ENCODE measurements at regions not wholly inside any gene's neighbourhood (a gene's known extent, or its start where the extent isn't known, plus 50 kb on each side); places are given as distances from the start of the nearest gene placed in this dataset.

DNA sequence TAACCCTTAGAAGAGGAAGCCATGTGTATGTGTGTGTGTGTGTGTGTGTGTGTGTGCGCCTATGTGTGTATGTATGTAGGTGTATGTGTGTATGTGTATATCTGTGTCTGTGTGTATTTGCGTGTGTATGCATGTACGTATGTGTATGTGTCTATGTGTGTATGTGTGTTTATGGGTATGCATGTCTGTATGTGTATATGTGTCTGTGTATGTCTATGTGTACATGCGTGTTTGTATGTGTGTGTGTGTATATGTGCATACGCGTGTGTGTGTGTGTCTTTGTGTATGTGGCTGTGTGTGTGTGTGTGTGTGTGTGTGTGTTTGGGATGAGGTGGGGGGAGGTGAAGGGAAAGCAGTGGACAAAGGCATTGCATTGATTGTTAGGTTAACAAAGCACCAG lies 380.2 kb downstream of the HRH4 start:
- DNase-seq, result no peak

DNA sequence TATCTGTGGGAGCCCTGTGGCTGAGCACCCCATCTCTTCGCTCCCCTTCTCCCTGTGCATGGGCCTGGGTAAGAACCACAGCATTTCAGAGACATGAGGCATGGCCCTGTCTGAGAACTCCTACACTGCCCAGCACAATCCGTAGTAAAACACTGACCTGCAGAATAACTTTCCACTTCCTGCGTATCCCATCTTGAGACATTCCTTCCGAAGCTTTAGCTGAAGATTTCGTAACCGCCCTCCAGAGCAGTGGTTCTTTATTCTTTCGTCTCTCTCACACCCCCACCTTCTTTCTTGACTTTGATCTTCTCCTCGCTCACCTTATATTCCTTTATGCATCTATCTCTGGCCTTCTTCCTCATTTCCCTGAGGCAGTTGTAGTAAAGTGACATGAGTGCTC lies 381.1 kb downstream of the HRH4 start:
- DNase-seq, result no peak

DNA sequence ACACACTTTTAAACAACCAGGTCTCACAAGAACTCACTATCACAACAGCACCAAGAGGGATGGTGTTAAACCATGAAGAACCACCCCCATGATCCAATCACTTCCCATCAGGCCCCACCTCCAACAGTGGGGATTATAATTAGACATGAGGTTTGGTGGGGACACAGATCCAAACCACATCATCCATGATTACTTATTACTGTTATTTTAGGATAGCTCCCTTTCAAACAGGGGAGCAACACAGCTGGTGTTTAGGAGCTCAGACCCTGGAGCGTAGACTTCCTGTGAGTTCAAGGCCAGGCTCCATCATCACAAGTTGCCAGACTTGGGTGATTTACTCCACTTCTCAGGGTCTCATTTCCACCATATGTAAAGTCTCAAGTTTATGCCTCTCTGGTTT lies 382.7 kb downstream of the HRH4 start:
- DNase-seq, result no peak

DNA sequence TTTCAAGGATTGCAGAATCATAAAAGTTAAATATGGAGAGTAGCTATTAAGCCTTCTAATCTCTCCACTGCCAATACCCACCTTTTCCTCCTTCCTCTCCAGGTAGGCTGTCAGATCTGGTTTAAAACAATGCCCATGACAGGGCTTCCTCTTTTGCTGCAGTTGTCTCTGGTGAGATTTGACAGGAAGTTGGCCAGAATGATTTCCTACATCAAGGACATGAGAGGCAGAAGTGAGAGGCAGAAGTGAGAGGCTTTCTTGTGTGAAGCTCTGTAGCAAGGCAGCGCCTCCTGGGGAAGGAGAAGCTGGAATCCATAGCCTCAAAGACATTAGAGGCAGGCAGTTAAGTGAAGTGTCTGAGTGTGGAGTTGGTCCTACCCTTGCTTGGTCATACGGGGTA lies 385.7 kb downstream of the HRH4 start:
- no peak for DNase-seq

DNA sequence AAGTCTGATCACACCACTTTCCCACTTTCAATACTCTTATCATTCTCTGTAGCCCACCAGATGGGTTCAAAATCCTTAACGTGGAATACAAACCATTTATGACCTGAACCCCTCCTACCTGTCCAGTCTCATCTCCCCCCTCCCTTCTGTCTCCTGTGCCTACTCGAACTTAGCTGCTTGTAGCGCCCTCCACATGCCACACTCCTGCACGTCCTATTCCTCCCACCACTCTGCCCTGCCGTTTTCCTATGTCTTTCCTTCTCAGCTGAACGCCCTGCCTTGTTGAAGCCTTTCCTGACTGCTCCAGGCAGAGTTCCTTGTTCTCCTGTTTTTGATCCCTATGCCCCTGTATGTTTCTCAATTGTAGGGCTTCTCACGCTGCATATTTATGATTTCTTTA lies 390.1 kb downstream of the HRH4 start:
- no peak for DNase-seq

DNA sequence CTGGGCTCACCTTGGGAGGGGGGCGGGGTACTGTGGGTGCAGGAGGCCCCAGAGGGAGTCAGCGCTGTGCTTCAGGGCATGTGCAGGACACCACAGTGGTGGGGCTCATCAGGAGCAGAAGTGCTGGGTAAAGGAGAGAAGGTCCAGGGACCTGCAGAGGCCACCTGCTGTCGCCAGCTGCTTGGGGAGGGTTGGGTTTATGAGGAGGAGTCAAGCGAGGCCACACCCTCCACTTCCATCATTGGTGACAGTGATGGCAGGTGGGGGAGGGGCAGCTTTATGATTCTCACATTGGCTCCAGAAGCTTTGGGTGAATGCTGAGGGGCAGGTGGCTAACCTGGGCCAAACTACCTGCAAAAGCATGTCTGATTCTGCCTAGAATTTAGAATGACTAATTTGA lies 392.6 kb downstream of the HRH4 start:
- DNase-seq, result no peak

DNA sequence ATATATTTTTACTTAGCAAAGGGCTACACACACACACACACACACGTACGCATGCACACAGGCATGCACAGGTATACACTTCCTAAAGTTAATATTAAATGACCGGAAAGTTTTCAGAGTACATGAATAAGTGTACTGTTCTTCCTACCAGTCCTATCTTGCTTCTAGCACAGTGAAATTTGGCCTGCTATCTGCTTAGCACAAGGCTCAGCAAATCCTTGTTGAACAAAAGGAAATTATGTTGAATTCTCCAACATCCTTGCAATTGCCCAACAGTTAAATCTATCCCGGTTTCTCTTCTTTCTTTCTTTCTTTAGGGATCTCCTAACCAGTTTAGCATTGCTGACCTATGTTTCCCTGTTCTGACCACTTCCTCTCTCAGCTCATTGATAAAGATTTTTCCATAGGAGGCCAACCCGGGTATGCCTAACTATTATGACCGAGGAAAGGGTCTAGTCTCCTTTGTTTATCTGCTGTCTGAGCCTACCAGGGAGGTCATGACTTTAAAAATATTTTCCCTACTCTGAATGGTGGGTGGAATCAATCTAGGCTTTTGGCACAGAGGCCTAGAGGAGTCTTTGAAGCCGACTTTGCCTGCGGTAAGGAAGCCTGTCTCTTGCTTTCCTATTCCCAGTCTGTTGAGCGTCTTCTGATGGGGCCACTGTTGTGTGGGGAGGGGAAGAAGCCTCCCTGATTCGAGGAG lies 400.7 kb downstream of the HRH4 start:
- no peak for DNase-seq

DNA sequence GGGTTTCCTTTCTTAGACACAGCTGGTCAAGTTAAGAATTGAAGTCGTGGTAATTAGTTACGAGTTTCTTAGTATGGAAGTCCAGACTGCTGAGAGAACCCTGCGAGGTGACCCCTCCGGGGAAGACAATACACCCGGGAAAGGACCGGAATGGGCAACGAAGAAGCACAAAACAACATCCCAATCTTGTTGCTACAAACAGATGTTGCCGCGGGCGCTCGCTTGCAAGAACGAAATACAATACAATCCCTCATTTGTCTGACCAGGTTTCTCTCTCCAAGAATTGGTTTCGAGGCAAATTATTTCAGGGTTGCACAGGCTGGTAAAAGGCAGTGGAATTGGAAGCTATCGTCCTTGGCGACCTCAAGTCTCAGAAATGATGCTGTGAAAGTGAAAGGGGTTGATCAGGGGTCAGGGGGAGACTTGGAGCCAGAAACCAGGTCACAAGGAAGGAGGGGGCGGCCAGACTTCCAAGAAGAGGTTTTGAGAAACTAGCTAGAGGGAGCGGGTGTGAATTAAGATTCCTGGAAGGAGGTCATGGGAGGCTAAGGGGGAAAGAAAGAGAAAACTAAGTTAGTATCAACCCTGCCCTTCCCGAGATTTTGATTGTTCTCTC lies 401.9 kb downstream of the HRH4 start:
- DNase-seq, result no peak

DNA sequence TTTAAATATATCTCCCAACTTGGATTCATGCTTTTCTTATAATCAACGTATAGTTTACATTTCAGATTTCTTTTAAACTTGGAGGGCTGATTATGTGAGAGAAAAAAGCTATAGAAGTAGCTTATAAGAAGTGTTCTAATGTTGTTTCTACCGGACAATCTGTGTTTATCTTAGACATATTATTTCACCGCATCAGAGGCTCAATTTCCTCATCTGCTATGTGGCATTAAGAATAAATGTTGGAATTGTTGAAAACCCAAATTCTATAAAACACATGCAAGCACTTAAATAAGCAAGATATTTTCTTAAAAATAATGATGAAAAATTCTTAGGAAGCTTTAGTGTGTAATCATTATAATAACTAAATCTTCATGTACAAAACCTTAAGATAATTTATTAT lies 407.9 kb downstream of the HRH4 start:
- DNase-seq, result no peak

DNA sequence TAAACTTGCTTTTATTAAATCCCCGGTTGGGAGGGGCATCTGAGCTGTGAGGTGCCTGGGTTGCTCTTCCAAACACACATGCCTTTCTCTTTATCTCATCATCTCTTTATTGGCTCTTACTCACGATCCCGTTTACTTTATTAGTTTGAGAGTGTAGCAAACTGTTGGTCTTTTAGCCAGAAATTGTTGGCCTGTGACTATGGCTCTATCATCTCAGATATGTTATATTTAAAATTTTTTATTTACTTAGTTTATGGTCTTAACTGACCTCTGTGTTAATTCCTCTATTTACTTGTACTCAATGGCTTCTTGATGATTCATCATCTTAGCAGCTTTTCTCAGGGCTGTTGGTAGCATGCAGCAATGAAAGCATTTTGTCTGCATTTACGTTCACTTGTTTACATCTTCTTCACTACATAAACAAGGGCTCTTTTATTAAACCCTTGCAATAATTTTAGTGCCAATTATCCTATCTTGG lies 408.4 kb downstream of the HRH4 start:
- DNase-seq, result no peak

DNA sequence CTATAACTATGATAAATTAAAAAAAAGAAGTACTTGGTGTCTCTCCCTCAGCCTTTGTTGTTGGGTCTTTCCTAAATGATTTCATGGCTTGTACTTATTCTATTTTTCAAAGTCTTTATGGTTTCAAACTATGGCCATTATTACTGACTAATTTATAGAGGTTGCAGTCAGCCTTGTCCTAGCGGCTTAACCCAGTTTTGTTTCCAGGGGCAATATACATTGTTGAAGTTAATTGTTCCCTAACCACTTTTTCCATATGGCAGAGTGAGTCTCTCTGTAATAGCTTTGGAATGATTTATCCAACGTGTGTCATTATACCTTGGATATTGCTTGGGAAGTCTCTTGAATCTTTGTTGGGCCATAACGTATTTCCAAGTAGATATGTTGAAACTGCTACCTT lies 408.8 kb downstream of the HRH4 start:
- no peak for DNase-seq

DNA sequence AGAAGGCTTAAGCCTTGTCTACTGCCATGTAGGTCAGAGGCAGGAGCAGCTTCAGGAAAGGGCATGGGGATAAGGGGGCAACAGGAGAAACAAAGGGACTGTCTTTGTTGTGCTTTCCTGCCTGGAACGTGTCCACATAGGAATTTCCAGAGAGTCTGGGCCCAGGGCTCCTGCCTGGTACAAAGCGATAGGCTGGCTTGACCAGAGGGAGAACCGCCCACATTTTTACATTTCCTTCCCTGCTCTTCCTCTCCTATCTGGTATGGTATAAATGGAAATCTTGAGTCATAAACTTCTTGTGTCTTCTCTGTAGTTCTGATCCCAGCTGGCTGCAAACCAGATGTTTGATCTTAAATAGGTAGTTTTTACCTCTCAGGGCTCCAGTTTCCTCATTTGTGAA lies 414.8 kb downstream of the HRH4 start:
- DNase-seq, result no peak

DNA sequence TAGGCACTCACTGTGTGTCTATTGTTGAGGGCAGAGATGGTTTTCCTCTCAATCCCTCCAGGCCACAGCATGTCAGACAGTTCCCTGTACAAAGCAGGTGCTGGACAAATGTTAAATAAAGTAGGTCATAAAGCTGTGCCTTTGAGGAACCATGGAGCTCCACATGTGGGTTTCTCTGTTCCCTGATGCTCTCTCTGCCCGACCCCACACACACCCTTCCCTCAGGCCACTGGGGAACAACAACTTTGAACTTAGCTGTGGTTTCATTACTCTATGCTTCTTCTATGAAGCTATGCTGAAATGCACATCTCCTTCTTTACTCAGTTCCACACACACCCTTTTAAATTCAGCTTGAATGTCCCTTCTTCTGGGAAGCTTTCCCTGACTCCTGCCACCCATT lies 415.3 kb downstream of the HRH4 start:
- DNase-seq, result no peak

DNA sequence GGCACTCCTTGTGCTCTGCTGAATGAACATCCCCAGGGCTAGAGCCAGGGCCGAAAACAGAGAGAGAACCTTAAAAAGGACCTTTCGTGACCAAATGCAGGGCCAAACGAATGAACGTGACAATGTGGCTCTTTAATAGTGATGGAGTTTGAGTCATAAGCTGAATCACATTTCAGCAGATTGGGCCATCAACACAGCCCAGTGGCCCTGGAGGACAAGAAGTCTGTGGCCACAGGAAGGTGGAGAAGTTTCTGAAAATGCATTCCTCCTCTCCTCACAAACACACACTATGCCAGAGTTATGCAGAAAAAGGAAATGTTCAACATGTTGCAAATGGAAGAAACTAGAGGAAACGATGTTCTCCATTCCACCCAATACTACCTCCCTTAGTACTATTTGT lies 415.8 kb downstream of the HRH4 start:
- no peak for DNase-seq

DNA sequence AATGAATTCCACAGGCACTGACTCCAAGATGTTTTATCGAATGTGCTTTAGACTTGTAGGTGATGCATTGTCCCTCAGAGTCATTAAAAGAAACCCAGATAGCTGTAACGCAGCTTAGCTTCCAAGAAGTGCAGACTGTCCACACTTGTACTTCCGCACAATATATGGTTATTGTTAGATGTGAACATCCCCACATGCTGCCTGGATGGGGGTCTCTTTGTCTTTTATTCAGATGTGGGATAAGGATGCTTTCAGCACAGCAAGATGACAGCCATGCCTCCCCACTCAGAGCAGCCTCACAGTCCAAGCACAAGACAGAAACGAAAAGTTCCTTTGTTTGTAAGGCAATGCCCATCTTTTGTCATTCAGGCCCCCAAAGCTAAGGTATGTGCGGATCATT lies 416.6 kb downstream of the HRH4 start:
- no peak for DNase-seq

DNA sequence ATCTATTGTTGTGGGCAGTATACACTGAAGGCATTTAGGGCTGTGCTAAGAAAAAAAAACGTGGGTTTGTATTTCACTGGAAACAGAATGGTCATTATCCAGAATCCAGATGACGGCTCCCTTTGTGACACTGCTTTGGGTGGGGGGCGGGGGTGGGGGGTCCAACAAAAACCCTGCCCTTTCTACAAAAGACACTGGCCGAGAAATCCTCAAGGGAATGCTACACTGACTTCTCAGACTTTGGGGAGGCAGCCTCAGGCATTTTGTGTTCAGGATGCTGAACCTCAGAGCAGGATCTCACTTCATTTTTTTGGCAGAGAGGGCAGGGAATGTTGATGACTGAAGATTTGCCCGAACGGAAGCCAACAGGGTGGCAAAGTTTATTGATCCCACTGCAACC lies 417.1 kb downstream of the HRH4 start:
- no peak for DNase-seq

DNA sequence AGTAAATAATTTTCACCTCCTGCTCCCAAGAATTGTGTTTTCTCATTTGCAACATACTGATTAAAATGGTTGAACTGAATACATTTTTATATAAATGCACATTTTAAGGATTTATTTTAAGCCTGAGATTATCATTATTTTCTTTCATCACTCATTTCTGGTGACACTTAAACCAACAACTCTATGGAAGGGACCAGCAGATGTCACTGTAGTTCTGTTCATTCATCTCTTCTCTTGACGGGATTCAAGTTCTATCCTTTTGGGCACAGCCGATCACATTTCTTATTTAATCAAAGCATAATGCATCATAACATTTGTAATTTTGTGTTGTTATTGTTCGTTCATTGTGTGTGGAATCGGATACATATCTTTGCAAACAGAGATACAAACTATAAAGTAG lies 417.9 kb downstream of the HRH4 start:
- peak in 1 of 2 experiments; percentile 40 for DNase-seq

DNA sequence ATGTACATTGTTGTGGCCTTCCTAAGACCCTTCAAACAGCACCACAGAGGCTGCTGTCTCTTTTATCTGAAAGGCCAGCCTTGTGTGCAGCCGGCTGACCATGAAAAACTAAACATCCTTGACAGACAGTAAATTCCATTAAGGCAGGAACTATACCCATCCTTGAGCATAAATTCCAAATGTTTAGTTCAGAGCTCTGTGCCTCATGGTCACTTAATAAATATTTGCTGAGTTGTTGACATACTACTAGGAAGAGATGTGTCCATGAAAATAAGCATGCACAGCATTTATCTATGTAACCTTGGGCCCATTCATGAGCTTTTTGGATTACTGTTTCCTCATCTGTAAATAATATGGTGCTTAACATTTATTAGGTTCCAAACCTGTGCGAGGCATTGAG lies 424.8 kb downstream of the HRH4 start:
- DNase-seq, result no peak

DNA sequence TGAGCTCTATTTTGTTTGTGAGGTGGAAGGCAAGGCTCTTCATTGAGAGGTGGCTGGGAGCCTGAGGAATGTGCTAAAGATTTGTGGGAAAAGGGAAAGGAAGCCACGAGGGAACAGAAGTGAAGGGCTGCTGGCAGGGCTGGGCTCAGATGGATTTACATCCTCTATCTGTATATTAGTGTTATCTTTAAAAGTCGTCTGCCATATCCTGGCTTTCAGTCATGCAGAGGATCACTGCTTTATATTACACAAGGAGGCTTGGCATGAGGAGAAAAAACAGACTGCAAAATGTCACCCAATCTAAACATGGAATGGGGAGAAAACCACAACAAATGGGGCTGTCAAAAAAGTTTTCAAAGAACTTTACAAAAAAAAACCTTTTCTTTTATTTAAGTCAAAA lies 434.4 kb downstream of the HRH4 start:
- DNase-seq, result no peak

DNA sequence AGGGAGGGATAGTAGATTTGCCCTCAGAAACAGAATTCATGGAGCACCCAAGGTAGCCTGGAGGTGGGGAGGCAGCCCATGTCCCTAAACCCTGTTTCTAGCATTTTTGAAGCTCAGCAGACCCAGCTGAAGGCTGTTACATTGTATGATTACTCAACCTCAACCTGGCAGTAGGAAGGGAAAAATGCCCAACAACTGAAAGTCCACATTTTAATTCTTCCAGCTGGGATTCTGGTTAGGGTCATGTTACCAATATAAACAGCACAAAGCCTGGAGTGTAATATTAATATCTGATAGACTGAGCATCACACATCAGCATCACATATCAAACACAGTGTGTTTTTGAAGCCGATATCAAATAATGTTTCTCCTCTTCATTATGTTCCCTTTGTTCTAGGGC lies 437.0 kb downstream of the HRH4 start:
- no peak for DNase-seq

DNA sequence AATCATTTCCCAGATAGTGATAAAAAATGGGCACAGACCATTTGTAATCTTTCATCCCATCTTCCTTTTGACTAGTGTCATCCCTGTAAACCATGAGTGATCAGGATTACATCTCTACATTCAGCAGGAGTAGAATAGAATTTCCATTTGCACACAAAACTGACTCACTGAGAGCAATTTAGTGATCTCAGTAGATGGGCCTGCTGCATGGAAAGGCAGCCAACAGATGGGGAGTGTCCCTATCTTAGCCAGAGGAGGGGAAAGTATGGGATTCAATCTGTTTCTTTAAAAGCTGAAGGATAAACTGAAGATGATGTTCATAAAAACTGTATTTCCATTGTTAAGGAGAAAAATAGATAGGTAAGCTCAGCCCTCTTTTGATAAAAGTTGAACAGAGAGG lies 441.7 kb downstream of the ZNF521 start:
- DNase-seq, result no peak

DNA sequence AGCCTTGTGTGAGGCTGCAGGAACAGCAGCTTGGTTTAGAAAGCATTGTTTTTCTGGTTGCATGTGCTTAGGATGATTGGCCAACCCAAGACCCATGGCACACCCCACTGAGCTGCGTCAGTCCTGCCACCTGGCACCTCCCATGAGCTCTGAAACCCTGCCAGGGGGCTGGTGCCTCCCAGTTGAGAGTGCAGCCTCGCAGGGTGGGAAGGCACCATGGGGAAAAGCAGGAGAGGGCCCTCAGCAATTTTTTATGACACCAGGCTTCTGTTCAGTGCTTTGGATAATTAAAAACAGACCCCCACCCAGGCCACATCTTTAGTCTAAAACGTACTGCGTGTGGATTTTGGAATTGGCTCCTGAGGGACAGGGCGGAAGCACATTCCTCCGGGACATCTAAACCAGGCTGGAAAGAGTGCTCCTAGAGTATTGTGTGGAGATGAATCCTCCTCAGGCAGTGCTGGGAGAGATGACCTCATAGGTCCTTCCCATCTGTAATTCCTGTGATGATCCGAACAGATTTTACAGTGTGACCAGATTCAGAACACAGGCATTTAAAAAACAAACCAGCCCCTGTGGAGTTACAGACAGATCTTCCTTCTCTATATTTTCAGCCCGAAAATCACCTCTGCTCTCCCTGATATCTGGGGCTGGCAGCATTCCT lies 438.3 kb downstream of the ZNF521 start:
- DNase-seq, result no peak

DNA sequence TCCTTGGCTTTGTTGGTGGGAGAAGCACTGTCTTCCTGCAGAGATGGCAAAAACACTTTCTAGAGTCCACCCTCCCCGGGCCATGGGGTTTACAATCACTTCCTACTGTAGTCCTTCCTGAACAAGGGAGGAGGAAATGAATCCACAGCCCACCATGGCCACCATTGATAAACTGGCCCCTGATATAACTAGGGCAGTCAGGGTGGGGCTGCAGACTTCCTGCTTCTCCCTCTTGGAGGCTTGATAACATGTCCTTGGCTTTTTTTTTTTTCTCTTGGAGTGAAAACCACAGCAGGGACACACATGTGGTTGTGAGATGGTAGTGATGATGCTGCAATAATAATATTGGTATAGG lies 437.8 kb downstream of the ZNF521 start:
- no peak for DNase-seq

DNA sequence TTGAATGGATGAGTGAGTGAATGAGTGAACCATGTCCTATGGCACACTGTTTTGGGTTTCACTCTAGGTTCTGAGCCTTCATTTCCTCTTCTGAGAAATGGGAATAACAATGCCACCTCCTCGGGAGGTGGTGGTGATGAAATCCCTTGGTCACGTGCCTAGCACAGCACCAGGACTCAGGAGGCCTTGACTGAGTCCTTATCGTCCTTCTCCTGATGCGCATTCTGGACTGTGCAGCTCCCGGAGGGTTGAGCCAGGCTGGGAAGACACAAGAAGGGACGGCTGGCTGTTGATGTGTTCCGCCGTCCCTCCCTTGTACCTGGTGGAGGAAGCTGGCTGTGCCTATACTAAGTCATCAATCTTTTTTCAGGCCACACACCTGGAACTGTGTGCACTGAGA lies 437.3 kb downstream of the ZNF521 start:
- DNase-seq, result no peak

DNA sequence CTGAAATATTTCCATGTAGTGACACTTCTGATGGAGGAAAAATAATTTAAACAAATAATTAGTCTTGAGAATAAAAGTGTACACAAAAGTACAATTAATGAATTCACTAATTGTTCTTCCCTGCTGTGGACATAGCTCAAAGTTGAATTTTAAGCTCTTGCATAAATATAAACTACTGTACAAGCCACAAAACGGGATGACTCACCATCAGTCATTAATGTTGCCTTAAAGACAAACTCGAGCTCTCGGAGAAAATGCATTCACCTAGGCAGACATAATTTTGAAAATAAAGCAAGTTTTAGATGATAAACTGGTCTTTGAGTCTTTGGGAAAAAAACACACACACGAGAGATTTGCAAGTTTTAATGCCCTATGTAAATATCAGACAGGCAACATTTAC lies 436.4 kb downstream of the ZNF521 start:
- no peak for DNase-seq

All from NCI-H526 (cell line).